Hematopoietic multipotent progenitor cell treated with erythropoietin and hydrocortisone succinate and interleukin-3 and kit ligand, for 15 days (in vitro differentiated cells): ENCODE measurements at regions not wholly inside any gene's neighbourhood (a gene's known extent, or its start where the extent isn't known, plus 50 kb on each side); places are given as distances from the start of the nearest gene placed in this dataset.
"Not testable (repeated sequence)": the region's sequence is repeated elsewhere in the genome, so short reads cannot be mapped to it uniquely, and the experiment has no call there.

Source experiments
- DNase-seq: peaks from one replicate; pipeline ENCODE4 v3.0.0-alpha.2; 2015; ENCODE audit warnings: low spot score

GRCh38 chr13:76286178-76286577 lies 600.0 kb downstream of the KCTD12 start:
- DNase-seq: no peak

GRCh38 chr13:76285463-76285862 lies 600.7 kb downstream of the KCTD12 start:
- DNase-seq: no peak

GRCh38 chr13:76279766-76280165 lies 606.4 kb downstream of the KCTD12 start:
- not testable (repeated sequence) for DNase-seq

- DNase-seq: no peak
Observed at GRCh38 chr13:76271728-76272232, 614.4 kb downstream of the KCTD12 start.

- DNase-seq: not testable (repeated sequence)
Observed at GRCh38 chr13:76268307-76268706, 617.9 kb downstream of the KCTD12 start.

- DNase-seq: no peak
Observed at GRCh38 chr13:76267216-76267615, 619.0 kb downstream of the KCTD12 start.

- no peak for DNase-seq
Observed at GRCh38 chr13:76266561-76266960, 619.6 kb downstream of the KCTD12 start.

- no peak for DNase-seq
Observed at GRCh38 chr13:76250211-76250610, 614.1 kb downstream of the LMO7 start.

GRCh38 chr13:76245920-76246319 lies 609.8 kb downstream of the LMO7 start:
- DNase-seq: no peak

GRCh38 chr13:76245211-76245610 lies 609.1 kb downstream of the LMO7 start:
- no peak for DNase-seq

GRCh38 chr13:76243120-76243519 lies 607.0 kb downstream of the LMO7 start:
- DNase-seq: not testable (repeated sequence)

GRCh38 chr13:76239031-76239680 lies 603.0 kb downstream of the LMO7 start:
- DNase-seq: no peak

- DNase-seq: no peak
Observed at GRCh38 chr13:76231522-76232167, 595.5 kb downstream of the LMO7 start.

- no peak for DNase-seq
Observed at GRCh38 chr13:76229281-76229680, 593.2 kb downstream of the LMO7 start.

- DNase-seq: no peak
Observed at GRCh38 chr13:76226941-76227340, 590.8 kb downstream of the LMO7 start.

- DNase-seq: no peak
Observed at GRCh38 chr13:76225815-76226489, 589.8 kb downstream of the LMO7 start.

- DNase-seq: no peak
Observed at GRCh38 chr13:76223999-76224398, 587.9 kb downstream of the LMO7 start.

GRCh38 chr13:76223565-76223964 lies 587.4 kb downstream of the LMO7 start:
- no peak for DNase-seq

- no peak for DNase-seq
Observed at GRCh38 chr13:76222511-76222910, 586.4 kb downstream of the LMO7 start.

GRCh38 chr13:76216729-76217128 lies 580.6 kb downstream of the LMO7 start:
- no peak for DNase-seq

- DNase-seq: no peak
Observed at GRCh38 chr13:76214001-76214400, 577.9 kb downstream of the LMO7 start.

- DNase-seq: no peak
Observed at GRCh38 chr13:76213423-76213904, 577.3 kb downstream of the LMO7 start.

- no peak for DNase-seq
Observed at GRCh38 chr13:76210262-76210661, 574.1 kb downstream of the LMO7 start.
